ENCODE measurements at regions not wholly inside any gene's neighbourhood (a gene's known extent, or its start where the extent isn't known, plus 50 kb on each side); places are given as distances from the start of the nearest gene placed in this dataset.

GRCh38 chr20:12375967-12376366 lies 458.3 kb downstream of the BTBD3 start:
- DNase-seq (ENCODE audit: low spot score), result no peak

DNA sequence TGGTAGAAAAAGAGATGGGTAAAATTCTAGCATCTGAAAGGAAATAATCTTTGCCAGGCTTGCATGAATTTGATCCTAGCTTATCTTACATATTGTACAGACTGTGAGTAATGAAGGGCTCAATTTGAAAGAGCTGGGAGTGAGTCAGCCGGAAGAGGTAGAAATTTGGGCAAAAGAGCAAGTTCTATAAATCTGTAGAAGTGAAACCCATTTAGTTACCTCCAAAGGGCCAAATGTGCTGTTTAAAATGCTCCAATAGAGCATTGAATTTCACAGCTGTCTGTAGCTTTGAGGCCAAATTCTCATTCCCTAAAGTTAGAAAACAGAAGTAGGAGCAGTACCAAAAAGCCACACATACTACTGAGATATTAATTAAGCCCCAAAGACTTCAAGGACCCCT lies 466.1 kb downstream of the BTBD3 start:
- DNase-seq (ENCODE audit: low spot score), result no peak

DNA sequence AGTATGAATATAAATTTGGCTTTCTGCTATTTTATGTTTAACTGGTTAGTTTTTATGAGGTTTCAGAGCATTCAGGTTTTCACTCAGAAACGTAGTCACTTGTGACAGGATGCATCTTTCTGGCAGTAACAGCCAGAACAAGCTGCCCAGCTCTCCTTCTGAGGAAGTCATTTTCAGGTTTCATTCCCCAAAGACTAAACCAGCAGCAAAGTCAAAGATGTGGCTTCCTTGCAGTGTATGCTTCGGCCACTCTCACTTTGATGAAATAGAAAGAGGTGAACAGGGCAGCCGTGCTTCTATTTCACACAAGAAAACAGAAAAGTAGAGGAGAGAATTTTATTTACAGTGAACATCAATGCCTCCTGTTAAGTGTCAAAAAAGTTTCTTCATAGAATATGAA lies 469.1 kb downstream of the BTBD3 start:
- no peak for DNase-seq (ENCODE audit: low spot score)

DNA sequence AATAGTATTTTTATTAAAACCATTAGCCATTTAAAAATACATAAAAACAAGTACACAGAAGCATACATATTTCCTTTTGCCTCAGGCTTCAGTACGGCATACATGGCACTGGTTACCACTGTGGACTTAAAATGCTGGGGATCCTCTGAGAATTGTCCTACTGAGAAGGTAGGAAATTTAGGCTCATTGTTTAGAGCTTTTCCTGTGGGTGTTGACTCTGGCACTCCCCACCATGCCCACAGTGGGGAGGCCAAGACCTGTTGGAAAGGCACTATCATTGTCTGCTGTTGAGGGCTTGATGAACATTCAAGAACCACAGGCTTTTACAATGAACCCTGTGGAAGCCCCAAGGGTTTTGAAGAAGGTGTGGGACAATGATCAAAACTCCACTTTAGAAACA lies 473.4 kb downstream of the BTBD3 start:
- DNase-seq (ENCODE audit: low spot score), result no peak

DNA sequence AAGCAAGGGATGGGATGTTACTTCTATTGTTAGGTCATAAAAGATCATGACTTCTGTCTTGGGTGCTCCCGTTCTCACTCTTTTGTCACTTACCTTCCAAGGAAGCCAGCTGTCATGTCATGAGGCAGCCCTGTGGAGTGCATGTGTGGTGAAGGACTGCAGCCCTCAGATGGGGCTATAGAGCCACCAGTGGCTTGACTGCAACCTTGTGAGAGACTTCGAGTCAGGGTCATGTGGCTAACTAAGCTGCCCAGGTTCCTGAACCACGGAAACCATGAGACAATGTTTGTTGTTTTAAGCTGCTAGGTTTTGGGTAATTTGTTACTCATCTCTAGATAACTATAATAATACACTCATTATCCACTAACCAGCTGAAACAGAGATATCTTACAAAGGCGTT lies 477.1 kb downstream of the BTBD3 start:
- DNase-seq (ENCODE audit: low spot score), result no peak

GRCh38 chr20:12395353-12395752 lies 477.7 kb downstream of the BTBD3 start:
- DNase-seq (ENCODE audit: low spot score), result no peak

GRCh38 chr20:12395760-12396159 lies 478.1 kb downstream of the BTBD3 start:
- no peak for DNase-seq (ENCODE audit: low spot score)

DNA sequence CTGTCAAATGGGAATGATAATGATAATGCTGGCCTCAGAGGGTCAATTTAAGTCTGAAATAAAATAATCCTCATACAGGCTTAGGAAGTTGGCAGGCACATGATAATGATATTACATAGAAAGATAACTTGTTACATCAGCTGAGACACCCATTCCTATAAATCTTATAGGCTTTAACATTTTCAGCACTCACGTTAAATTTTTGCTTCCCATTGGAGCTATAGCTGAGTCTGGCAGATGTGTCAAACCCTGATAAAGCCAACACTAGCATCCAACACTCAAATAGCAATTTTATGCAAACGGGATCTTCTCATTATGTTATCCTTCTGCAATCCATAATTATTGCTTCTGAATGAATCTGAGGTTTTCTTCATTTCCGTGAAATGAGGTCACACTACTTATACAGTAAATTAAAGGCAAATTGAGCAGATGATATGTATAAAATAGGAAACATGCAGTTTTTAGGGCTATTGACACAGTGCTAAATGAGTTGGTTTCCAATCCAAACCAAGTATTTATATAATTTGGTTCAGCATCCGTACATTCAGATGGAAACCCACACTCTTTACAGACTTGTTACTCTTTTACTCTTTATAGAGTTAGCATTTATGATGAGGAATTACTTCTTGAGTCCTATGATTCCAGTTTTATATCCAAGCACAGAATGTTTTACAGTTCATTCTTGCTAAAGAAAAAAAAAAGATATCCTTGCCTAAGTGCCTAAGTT lies 481.6 kb downstream of the BTBD3 start:
- DNase-seq (ENCODE audit: low spot score), result no peak

DNA sequence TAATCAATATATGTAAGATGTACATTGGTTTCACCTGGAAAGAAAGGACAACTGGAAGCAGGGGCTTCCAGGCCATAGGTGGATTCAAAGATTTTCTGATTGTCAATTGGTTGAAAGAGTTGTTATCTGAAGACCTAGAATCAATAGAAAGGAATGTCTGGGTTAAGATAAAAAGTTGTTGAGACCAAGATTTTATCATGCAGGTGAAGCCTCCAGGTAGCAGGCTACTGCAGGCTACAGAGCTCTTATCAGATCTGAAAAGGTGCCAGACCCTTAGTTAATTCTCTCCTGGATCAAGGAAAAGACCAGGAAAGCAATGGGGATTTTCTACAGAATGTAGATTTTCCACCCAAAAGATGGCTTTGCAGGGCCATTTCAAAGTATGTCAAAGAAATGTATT lies 487.2 kb downstream of the BTBD3 start:
- DNase-seq (ENCODE audit: low spot score), result no peak

GRCh38 chr20:12406978-12407377 lies 489.3 kb downstream of the BTBD3 start:
- no peak for DNase-seq (ENCODE audit: low spot score)

- DNase-seq (ENCODE audit: low spot score), result no peak
These were observed 491.8 kb downstream of the BTBD3 start for GRCh38 chr20:12409501-12409900.

GRCh38 chr20:12410783-12411182 lies 493.1 kb downstream of the BTBD3 start:
- DNase-seq (ENCODE audit: low spot score), result no peak

- no peak for DNase-seq (ENCODE audit: low spot score)
These were observed 493.7 kb downstream of the BTBD3 start for GRCh38 chr20:12411246-12411940.

- DNase-seq (ENCODE audit: low spot score), result no peak
These were observed 495.4 kb downstream of the BTBD3 start for GRCh38 chr20:12413116-12413515.

DNA sequence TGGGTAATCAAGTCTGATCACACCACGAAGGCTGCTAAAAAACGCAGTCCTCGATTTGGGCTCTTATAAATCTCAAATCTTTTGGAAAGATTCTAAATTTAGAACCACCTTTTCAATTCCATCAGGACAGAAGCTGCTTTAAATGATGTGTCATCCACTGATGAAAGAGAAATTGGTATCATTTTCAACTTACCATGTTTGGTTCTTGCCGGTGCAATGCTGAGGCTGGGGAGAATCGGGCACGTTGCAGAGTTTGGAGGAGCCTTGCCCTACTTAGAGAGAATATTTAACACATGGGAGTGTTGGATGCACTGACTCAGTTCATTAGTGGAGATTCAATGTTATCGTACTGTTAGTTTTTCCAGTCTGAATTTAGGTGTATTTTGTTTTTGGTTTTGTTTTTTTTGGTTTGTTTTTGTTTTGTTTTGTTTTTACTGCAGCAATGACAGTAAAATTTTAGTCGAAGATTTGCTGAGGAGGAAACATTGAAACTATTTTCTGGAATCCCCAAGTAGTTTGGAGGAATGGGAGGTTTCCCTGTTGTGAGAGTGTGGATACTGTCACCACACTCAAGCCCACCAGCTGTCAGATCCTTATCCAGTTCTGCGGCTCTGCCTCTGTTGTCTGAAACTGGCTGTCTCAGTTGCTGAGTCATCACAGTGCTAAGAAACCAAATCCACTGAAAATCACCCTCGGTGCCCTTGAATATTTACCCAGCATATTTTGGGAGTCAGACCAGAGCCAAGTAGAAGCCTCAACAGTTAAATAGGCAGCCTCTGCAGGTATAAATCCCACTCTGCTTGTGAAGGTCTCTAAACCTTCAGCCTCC lies 497.0 kb downstream of the BTBD3 start:
- no peak for DNase-seq (ENCODE audit: low spot score)

DNA sequence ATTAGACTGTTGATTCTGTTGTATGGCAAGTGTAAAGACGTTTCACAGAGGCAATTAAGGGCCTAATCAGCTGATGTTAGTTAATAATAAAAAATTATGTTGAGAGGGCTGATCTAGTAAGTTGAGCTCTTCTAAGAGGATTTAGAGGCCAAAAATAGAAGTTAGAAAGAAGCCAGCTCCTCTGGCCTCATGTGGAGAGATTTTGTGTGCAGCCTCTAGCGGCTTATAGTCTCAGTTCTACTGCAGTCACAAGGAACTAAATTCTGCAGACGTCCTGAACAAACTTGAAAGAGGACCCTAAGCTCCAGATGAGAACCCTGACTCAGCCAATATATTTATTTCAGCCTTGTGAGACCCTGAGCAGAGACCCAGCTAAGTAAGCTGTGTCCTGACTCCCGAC lies 498.6 kb downstream of the BTBD3 start:
- no peak for DNase-seq (ENCODE audit: low spot score)

GRCh38 chr20:12433724-12434123 lies 516.0 kb downstream of the BTBD3 start:
- no peak for DNase-seq (ENCODE audit: low spot score)

- DNase-seq (ENCODE audit: low spot score), result no peak
These were observed 517.0 kb downstream of the BTBD3 start for GRCh38 chr20:12434672-12435071.

GRCh38 chr20:12435268-12435667 lies 517.6 kb downstream of the BTBD3 start:
- no peak for DNase-seq (ENCODE audit: low spot score)

DNA sequence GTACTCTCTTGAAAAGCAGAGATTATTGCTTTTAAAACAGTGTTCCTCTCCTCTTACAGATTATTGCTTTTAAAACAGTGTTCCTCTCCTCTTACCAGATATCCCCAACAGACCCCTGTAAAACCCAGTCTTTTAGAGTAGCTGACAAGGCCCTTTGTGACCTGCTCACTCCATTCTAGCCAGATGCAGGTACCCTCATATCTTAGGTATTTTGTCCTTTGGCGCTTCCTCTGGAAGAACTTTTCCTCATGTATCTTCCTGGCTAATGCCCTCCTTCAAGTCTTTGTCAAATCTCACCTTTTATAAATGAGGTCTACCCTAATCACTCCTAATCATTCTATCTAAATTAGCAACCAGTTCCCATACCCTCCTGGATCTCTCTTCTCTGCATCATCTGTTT lies 536.0 kb downstream of the BTBD3 start:
- DNase-seq (ENCODE audit: low spot score), result no peak

GRCh38 chr20:12455148-12455547 lies 537.5 kb downstream of the BTBD3 start:
- no peak for DNase-seq (ENCODE audit: low spot score)

DNA sequence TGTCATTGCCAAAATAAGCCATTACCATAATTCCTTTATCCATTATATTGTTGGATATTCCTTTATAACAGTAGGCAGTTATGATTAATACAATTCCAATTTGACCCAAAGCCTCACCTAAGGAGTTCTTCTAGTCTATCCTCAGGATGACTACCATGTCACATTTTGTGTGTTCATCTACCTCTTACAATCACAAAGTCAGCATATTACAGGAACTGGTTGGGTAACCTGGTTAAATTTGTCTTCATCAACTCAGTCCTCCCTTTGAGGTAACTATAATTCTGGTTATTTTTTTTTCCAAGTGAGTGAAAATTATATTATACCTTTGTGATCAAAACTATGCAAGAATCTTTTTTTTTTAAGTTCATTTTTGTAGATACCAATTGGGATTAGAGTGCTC lies 540.5 kb downstream of the BTBD3 start:
- no peak for DNase-seq (ENCODE audit: low spot score)

DNA sequence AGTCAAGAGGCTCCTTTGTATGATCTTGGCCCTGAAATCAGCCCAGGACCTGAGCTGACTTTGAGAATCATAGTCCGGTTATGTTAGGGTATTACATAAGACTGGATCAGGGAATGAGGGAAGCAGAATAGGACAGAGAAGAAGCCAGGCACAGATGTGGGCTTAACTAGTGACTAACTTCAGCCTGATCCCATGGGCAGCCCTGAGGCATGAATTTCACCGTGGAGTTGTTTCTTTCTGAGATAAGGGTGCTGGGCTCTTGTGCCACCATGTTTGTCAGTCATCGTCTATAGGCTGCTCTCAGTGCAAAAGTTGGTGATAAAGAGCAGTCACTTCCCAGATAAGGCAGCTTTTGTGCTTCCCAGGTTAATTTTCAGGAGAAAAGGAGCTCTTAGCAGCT lies 544.7 kb upstream of the SPTLC3 start:
- DNase-seq (ENCODE audit: low spot score), result no peak

Data from hematopoietic multipotent progenitor cell treated with erythropoietin and hydrocortisone succinate and interleukin-3 and kit ligand, for 15 days (in vitro differentiated cells).